HG03442 (cell line): ENCODE measurements at regions not wholly inside any gene's neighbourhood (a gene's known extent, or its start where the extent isn't known, plus 50 kb on each side); places are given as distances from the start of the nearest gene placed in this dataset.
A peak's percentile ranks its signal among the peaks of the same experiment; 100 is the strongest.

ENCODE experiments used
- ATAC-seq: cut with Tn5 transposase; IDR thresholded peaks from one replicate; pipeline ENCODE4 v1.9.1; 2021; ENCODE audit warnings: mild to moderate bottlenecking, moderate library complexity; ENCODE audit not compliant: unreplicated experiment

DNA sequence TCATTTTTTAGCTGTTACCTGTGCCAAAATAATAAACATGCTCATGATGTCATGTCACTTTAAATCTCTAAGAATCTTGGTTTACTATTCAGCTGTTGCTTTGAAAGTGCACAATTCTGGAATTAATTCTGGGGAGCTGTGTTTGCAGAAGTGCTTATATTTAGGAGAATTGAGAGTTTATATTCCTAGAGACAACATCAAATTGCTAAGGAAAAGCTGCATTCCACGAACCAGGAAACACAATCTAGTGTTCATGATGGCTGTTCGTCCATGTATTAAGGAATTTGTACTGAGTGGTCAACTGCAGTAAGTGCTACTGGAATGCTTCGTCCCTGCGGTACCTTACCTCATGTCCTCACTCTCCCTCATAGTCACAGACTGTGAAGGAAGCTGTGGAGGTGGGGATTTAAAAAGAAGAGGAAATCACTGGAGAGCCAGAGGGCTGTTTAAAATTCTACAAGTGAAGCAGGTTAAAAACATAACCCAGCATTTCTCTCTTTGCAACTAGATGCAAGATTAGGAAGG lies 161.0 kb downstream of the TRMT11 start:
- no peak for ATAC-seq

DNA sequence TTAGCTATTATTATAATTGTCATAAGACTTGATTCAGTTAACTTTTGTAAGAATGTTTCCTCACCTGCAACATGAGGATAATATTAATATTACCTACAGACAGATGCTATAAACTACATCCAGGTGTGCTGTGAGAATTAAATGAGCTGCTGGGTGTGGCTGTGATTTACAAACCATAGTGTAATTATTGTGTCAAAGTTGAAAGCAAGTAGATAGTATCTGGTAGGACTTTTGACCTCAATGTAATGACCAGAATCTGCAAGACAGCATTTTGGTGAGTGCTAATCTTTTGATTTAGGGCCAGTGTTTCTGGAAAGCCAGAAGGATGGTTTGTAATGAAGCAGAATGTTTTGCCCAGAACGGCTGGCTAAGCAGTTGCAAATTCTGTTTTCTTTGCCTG lies 162.5 kb downstream of the TRMT11 start:
- ATAC-seq, result no peak

DNA sequence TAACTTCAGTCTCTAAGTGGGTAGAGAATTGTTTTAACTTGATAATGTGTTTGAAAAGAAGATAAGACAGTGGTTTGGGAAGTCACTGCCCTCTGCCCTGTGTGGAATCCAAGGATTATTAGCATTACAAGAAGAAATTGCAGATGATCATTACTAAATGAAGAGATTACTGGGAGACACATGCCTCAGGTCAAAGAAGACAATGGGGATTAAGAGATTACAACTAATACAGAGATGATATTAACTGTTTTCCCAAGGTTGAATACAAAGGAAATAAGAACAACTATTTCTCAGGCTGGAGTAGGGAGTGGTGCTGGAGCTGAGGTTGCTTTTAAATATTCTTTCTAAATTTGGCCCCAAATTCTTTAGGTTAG lies 166.0 kb downstream of the TRMT11 start:
- no peak for ATAC-seq

DNA sequence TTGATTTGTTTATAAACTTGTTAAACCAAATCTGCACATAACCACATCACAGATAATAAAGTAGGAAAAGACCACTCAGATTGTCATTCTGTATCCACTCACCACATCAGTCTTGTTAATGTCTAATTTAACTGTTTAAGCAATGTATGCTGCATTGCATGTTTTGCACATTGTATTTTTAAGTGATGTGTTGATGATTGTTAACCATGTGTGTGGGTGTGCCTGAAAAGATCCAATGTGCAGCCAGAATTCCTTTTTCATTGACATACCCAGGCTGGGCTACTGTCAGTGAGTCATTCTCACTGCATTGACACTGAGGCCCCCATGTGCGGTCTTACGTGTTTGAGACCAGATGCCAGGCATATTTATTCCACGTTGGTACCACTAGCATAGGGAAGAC lies 167.3 kb downstream of the TRMT11 start:
- ATAC-seq, result no peak

DNA sequence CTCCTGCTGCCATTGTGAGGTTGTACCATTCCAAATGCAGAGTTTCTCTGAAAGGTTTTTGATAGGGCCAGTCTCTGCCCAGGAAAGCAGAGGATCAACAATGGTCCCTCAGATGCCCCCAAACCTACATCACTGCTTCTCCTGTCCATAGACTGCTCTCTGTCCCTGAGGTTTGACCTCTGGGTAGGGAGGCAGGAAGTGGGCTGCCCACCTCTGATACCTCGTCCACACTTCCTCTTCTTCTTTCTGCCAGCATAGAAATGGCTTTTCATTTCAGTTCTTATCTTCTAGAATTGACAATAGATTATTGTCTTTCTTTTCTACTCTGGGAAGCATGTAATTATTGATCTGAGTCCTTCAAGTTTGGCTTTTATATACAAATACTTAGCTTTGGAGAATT lies 170.6 kb downstream of the TRMT11 start:
- ATAC-seq, result peak; percentile 93

DNA sequence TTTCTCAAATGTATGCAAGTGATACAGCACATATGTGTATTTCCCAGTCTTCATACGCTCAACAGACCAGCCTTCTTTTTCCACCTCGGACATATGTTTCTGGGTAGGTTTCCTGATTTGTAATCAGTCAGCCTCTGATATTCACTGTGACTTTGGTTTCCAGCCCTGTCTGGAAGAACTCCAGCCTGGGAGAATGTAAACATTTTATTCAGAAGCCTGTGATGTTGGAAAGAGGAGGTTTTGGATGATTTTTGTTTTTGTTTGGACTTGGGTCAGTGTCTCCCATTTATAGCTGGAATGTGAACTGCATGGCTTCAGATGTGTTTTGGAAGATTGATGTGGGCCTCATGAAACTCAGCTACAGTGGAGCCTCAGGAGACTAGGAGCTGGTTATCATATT lies 172.2 kb upstream of the CENPW start:
- ATAC-seq, result no peak

DNA sequence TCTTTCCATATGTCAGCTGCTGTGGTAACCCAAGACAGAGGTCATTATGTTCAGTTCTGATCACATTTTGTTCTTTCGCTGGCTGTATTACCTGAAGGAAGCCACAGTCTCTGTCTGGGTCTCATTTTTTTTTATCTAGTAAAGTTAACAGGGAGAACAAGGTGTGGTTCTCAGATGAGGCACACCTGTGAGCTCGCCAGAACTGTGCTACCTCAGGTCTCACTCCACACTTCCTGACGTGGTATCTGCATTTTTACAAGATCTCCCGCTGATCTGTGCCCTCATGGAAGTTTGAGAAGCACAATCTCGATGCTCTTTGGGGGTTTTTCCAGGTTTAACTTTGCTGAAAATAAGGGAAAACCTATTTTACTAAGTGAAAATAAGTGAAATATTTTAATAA lies 169.5 kb upstream of the CENPW start:
- no peak for ATAC-seq

DNA sequence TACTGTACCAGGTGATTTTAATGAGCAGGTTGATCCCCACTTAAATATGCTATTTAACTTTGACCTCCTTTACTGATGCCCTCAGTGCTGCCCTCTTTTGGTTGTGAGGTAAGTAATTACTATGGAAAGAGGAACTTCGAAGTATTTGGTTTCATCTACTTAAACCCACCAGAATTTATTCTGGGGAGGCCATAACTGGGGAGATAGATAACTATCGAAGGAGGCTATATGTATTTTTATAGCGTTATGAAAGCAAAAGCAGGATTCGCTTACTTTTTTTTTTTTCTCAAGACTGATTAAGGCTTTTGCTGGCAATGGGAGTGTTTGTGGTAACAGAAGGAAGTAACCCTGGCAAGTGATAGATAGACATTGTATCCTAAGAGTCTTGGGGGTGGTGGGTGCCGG lies 168.9 kb upstream of the CENPW start:
- ATAC-seq, result peak; percentile 92

DNA sequence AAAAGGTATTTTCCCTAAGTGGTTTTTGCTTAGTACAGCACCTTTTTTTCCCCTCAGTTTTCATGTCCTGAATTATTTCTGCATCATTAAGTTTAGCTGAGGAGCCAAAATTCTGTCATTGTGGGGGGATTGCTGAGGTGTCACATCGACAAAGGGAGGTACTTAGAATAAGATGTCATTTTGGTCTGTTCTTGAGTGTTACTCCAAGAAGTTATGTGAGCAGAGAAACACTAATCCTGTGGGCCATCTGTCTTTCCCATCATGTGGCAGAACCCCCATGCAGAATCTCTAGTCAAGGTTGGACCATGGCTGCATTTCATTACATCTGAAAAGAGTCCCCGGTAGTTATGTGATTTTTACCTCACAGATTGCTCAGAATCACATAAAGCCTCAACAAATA lies 167.8 kb upstream of the CENPW start:
- ATAC-seq, result no peak

DNA sequence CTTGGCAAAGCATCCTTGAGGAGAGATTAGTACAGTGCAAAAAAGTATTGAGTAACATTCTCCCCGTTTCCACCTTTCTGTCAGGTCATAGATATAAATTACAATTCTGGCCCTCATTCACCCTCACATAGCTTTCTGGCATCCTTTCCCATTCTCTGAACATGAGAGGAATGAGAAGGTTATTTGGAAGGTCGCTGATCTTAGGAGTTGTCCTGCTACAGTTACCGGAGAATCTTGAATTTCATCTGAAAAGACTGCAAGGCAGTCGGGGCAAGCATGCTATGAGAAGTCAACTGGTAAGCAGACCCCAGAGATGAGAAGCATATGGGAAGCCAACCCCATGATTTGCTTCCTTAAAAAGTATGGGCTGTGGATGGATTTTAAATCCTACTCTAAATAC lies 166.7 kb upstream of the CENPW start:
- no peak for ATAC-seq

DNA sequence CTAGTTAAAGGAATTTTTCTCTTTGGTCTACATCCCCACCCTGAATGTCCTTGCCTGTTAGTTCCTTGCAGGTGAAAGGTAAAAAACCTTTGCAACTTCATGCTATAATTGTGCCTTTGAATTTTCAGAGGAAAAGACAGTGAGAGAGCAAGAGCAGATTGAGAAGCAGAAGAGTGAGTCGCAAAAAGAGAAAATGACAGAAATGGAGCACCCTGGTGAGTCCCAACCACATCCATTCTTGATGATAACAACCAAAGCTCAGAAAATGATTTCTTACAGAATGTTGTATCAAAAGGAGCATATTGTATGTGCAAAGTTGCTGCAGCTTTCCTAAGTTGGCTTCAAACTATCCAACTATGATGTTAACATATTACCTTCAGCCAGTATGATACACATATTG lies 165.2 kb upstream of the CENPW start:
- ATAC-seq, result no peak

DNA sequence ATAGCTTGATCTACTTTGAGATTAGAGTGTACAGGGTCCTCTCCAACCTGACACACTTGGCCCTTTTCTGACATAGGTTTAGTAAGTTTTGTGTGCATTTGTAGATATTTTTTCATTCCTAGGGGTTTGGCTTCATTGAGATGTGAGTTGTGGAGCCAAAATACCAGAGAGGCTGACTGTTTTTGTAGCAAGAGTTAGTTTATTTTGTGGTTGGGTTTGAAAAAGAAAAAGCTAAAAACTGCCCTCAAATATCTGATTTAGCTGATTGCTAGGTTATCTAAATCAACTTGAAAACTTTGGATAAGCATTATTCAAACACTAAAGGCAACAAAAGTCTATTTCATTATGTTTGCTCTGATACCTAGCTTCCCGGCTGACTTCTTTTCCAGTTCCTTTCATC lies 164.7 kb upstream of the CENPW start:
- no peak for ATAC-seq

DNA sequence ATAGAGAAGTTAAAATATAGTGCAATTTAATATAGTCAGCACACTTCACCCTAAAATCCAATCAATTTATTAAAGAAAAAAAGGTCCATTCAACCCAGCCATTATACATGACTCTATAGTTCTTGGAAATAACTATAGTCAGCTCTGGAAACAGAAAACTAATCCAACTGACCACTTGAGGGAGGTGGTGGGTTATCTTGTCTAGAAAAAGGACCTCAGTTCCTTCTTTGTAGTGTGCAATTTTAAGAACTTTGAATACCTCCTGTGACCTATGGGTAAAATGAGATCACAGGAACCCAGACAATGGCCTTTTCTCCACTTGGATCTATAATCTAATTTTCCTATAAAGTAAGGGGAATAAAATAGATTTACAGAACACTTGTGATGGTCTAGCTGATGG lies 163.6 kb upstream of the CENPW start:
- ATAC-seq, result no peak

DNA sequence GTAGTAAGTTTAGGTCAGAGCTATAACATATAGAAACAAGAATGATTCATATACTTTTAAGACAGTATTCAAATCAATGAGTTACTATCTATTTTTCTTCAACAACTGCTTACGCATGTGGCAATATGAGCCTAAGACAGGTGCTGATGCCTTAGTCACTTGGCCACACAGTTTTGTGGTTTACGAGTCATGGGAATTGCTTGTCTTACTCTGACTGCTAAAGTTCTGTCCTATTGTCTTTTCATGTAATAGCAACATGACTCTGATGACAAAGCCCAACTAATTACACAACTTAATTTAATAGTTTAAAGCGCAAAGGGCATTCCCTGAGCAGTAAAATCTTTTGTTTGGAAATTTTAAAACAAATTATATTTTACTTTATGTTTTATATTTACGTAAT lies 159.3 kb upstream of the CENPW start:
- peak; percentile 77 for ATAC-seq

DNA sequence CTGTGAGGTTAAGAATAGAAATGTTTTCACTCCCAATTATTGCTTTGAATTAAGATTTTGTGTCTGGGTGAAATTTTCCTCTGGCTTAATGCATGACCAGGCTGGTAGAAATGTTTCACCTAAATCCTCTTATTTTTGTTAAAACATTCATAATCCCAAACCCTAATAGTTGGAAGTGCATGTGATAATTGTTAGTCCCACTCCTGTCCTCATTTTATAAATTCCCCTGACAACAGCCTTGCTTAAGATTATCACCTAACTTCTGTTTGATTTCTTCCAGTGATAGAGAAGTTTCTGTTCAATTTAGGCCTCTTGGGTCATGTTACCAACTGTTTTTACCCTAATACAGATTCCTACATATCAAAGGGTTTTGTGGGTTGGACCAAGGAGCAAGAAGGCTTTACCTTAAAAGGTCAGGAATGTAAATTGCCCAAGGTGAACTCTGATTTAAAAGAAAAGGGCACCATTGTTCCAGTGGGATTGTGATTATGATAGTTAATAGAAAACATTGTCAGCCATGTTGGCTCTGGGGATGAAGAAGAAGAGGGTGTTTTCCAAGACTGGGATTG lies 158.7 kb upstream of the CENPW start:
- ATAC-seq, result no peak

DNA sequence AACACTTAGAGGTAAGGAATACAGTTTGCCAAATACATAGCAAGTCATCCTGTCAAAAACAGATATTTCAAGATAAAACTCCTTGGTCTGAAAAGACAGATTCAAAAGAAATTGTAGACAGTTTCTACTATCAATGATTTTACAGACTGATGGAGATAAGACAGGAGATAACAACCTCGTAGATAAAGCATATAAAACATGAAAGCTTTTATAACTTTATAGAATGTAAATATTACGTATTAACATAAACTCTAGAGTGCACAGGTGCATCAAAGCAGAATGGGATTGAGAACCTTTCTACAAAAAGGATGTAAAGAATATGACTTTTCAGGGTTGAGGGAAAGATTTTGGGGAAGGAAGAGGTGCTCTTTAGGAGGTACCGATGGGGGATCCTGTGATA lies 158.0 kb upstream of the CENPW start:
- ATAC-seq, result no peak

DNA sequence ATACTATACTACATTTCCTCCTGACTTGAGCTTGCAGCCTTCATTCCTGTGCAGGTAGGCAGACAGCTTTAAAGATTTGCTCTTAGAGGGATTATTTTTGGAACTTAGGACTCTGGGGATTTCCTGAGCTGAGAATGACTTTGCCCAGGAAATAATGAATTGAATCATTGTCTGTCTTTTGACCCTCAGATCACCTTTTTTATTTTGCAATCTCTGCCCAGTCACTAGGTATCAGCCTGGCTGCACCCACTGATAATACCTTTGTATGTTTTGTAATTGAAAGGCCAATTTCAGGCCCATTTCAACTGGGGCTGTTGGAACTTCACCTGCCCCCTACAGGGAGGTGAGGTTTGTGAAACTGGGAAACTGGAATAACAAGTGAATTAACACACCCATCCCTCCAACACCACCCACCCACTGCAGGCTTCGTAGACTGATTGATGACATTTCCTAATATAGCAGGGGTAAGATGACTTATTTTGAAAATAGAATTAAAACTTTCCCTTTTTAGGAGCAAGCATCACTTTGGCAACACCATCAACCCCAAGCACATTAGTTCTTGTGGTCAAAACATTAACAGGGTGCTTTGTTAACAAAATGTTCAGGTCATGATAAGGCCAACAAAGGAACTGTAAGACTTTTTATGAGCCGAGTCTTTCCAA lies 157.1 kb upstream of the CENPW start:
- ATAC-seq, result peak; percentile 42

DNA sequence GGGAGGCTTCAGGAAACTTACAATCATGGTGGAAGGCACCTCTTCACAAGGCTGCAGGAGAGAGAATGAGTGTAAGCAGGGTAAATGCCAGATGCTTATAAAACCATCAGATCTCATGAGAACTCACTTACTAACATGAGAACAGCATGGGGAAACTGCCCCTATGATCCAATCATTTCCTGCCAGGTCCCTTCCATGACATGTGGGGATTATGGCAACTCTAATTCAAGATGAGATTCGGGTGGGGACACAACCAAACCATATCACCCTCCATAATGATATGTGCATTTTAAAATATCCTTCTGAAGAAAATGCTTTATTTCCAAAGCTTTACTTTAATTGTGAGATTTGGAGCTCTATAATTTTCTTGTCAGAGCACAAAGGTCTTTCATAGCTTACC lies 154.1 kb upstream of the CENPW start:
- no peak for ATAC-seq

DNA sequence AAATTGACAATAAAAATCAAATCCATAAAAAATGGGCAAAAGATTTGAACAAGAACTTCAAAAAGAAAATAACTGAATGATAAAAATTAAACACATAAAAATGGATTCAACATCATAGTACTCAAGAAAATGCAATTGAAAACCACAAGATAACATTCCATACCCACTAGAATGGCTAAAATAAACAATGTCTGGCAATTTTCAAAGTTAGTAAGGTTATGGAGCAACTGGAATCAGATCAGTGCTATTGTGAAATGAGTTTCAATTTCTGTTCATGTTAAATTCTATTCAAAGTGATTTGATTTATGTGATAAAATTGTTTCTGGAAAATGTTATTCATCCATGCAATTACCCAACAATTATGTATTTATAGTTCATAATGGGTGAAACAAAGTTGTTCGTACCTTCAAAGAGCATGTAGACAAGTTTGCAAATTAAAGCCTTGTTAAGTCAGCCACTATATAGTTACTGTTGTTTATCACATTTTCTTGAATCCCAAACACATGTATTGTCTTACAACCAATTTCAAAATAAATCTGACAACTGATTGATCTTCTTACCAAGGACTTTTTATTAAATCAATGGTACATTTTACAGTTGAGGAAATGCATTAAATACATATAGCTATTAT lies 151.5 kb upstream of the CENPW start:
- ATAC-seq, result no peak

DNA sequence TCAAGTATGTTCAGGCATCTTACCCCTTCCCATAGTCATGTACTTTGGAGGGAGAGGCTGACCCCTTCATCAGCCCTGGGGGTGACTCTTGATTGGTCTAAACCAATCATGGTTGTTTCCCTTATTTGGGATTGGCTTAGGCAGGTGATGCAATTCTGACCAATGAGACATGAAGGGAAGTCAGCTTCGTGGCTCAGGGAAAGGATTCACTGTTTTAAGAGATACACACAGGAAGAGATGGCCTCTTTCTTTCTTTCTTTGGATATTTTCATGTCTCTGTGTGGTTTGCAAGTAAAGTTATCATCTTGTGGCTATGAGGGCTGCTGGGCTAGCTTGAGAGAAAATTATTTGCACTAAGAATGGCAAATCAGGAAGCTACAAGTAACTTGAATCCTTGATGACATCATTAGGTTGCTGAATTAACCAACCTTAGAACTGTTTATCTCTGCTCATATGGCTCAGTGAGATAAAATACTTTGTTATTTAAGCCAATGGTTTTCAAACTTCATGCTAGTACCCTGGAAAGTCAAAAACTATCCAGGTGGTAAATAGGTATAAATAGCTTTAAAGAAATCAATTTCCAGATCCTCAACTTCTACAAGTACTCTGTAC lies 144.2 kb upstream of the CENPW start:
- no peak for ATAC-seq

DNA sequence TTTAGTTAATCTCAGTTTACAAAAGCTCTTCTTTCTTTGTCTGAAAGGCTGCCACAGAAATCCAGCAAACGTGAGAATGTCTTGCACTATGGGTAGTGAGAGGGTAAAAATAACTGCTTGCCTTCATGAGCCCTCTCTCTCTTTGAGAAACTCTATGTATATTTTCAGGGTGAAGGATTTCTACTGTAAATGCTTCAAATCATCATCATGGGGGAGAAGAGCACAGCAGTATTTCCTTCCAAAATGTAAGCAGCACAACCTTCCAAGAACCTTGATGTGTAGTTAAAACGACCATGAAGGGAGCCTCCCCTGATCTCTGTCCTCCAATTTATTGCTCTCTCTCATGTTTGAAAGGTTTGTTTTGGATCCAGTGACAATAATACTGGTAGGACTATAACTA lies 141.3 kb upstream of the CENPW start:
- no peak for ATAC-seq

DNA sequence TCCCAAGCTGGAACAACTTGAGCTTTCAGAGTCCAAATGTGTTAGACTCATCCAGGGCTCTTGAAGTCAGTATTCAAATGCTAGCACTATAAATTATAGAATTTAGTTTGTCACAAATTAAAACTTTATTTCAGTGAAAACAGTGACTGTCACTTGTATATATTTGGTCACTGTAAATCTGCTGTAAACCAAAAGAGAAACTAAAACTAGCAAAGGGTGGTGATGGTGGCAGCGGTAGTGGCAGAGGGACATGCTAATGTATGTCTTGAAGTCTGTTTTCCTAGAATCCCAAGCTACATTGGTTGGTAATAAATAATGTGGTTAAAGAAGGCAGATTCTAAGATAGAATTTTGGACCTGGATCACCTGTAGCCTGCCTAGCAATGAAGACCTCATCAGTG lies 140.4 kb upstream of the CENPW start:
- ATAC-seq, result no peak
